SK-N-SH (cell line): ENCODE measurements at regions not wholly inside any gene's neighbourhood (a gene's known extent, or its start where the extent isn't known, plus 50 kb on each side); places are given as distances from the start of the nearest gene placed in this dataset.

Experiments
- CTCF ChIA-PET: fragments of 300-600, 350-600 bp; formaldehyde crosslinking; extraction: SDS; loops from one replicate; lab custom pipeline; 2021; lab: Yijun Ruan, JAX
- POLR2A ChIA-PET: fragments of 350-600 bp; sonication (Branson Sonifier 250); formaldehyde crosslinking; extraction: SDS; loops from one replicate; lab custom pipeline; 2020; ENCODE audit warnings: antibody characterized with exemption, inconsistent platforms; lab: Yijun Ruan, JAX
- DNase-seq: peaks from one replicate; pipeline ENCODE4 v3.0.0; 2012
- H2AFZ ChIP-seq: fragments of 200-600 bp; sonication (generic); 2 replicates; pipeline ENCODE4 v1.8.1; 2016; ENCODE audit warnings: antibody characterized with exemption, mild to moderate bottlenecking, low read depth
- H3F3A ChIP-seq: fragments of 200-600 bp; sonication (generic); replicated peaks from 2 replicates; pipeline ENCODE3; 2016; ENCODE audit warnings: antibody characterized with exemption, mild to moderate bottlenecking; ENCODE audit not compliant: insufficient read depth
- H3K27ac ChIP-seq, 2 experiments: fragments of 200-500 bp in 1 of 2; fragments of 200-600 bp in 1 of 2; sonication (Bioruptor generic) in 1 of 2; sonication (generic), shearing (Covaris generic) in 1 of 2; 2 replicates each; pipeline versions ENCODE4 v1.5.1 to v1.6.1; 2014 to 2016; ENCODE audit warnings: low read depth in 2 of 2, inconsistent platforms in 1 of 2, low read length in 1 of 2, mild to moderate bottlenecking in 1 of 2, mixed read lengths in 1 of 2
- H3K27me3 ChIP-seq: fragments of 200-600 bp; sonication (generic), shearing (Covaris generic); 2 replicates; pipeline ENCODE4 v1.6.1; 2016; ENCODE audit warnings: mixed run types; ENCODE audit not compliant: insufficient read depth
- H3K36me3 ChIP-seq, 2 experiments: fragments of 200-500 bp in 1 of 2; fragments of 200-600 bp in 1 of 2; sonication (Bioruptor generic) in 1 of 2; sonication (generic) in 1 of 2; replicated peaks in 1 of 2; 2 replicates each; pipeline versions ENCODE3 to v1.5.1; 2014 to 2016; ENCODE audit warnings: low read length in 1 of 2, mild to moderate bottlenecking in 1 of 2; ENCODE audit not compliant: insufficient read depth in 2 of 2, control insufficient read depth in 1 of 2
- H3K4me1 ChIP-seq, 2 experiments: fragments of 200-500 bp in 1 of 2; fragments of 200-600 bp in 1 of 2; sonication (Bioruptor generic) in 1 of 2; sonication (generic), shearing (Covaris generic) in 1 of 2; 2 replicates each; pipeline versions ENCODE4 v1.5.1 to v1.6.1; 2014 to 2016; ENCODE audit warnings: low read depth in 1 of 2, low read length in 1 of 2, mixed run types in 1 of 2; ENCODE audit not compliant: insufficient read depth in 2 of 2, control insufficient read depth in 1 of 2
- H3K4me2 ChIP-seq: fragments of 200-600 bp; sonication (generic), shearing (Covaris generic); 2 replicates; pipeline ENCODE4 v1.6.1; 2017; ENCODE audit warnings: mixed run types
- H3K4me3 ChIP-seq, 2 experiments: fragments of 200-500 bp in 1 of 2; fragments of 200-600 bp in 1 of 2; sonication (Bioruptor generic) in 1 of 2; sonication (generic), shearing (Covaris generic) in 1 of 2; 2 replicates each; pipeline versions ENCODE4 v1.5.1 to v1.8.1; 2014 to 2016; ENCODE audit warnings: low read depth in 2 of 2, inconsistent platforms in 1 of 2, low read length in 1 of 2, mild to moderate bottlenecking in 1 of 2, mixed read lengths in 1 of 2, moderate library complexity in 1 of 2
- H3K79me2 ChIP-seq: fragments of 200-600 bp; sonication (generic); 2 replicates; pipeline ENCODE4 v1.8.1; 2017; ENCODE audit warnings: mild to moderate bottlenecking; ENCODE audit not compliant: insufficient read depth
- H3K9ac ChIP-seq: fragments of 200-600 bp; sonication (generic); 2 replicates; pipeline ENCODE4 v1.6.1; 2017; ENCODE audit warnings: mixed run types
- H3K9me2 ChIP-seq: fragments of 200-600 bp; sonication (generic); 2 replicates; pipeline ENCODE4 v1.6.1; 2017; ENCODE audit warnings: mixed run types
- H3K9me3 ChIP-seq: fragments of 200-600 bp; sonication (generic); 2 replicates; pipeline ENCODE4 v1.6.1; 2017; ENCODE audit warnings: mixed run types, mild to moderate bottlenecking, moderate library complexity
- H4K20me1 ChIP-seq: fragments of 200-600 bp; sonication (generic); 2 replicates; pipeline ENCODE4 v1.6.1; 2017; ENCODE audit warnings: mild to moderate bottlenecking, mixed run types; ENCODE audit not compliant: insufficient read depth
- CHD2 ChIP-seq: fragments of 150-350 bp; IDR thresholded peaks from 2 replicates; pipeline ENCODE4 v1.6.1; 2018; ENCODE audit warnings: low read length; ENCODE audit not compliant: partially characterized antibody
- ELF1 ChIP-seq: IDR thresholded peaks from 2 replicates; pipeline ENCODE4 v1.4.0; 2012
- EZH2phosphoT487 ChIP-seq: fragments of 200-600 bp; sonication (generic); IDR thresholded peaks from 2 replicates; pipeline ENCODE4 v1.6.1; 2017; ENCODE audit warnings: low read depth, mixed run types, mild to moderate bottlenecking, antibody characterized with exemption, moderate library complexity, borderline replicate concordance
- FOXM1 ChIP-seq: IDR thresholded peaks from 2 replicates; pipeline ENCODE4 v1.4.0; 2012; ENCODE audit warnings: low read depth, mild to moderate bottlenecking
- GATA2 ChIP-seq: sonication (generic); formaldehyde crosslinking; IDR thresholded peaks from 2 replicates; pipeline ENCODE4 v1.5.0; 2020; ENCODE audit warnings: mild to moderate bottlenecking, missing genetic modification reagents
- MEF2A ChIP-seq: IDR thresholded peaks from 2 replicates; pipeline ENCODE4 v1.4.0; 2012; ENCODE audit warnings: low read depth, borderline replicate concordance
- NRF1 ChIP-seq: IDR thresholded peaks from 2 replicates; pipeline ENCODE4 v1.6.1; 2012; ENCODE audit warnings: low read depth, mild to moderate bottlenecking, low read length
- RAD21 ChIP-seq: IDR thresholded peaks from 2 replicates; pipeline ENCODE4 v1.6.1; 2012; ENCODE audit warnings: mild to moderate bottlenecking, low read length
- RXRA ChIP-seq: IDR thresholded peaks from 2 replicates; pipeline ENCODE4 v1.4.0; 2012; ENCODE audit warnings: low read depth, mild to moderate bottlenecking, borderline replicate concordance
- SMC3 ChIP-seq: IDR thresholded peaks from 2 replicates; pipeline ENCODE4 v1.6.1; 2012; ENCODE audit warnings: low read depth, low read length, improper control_type of control experiment
- TAF1 ChIP-seq: IDR thresholded peaks from 2 replicates; pipeline ENCODE4 v1.6.1; 2012; ENCODE audit warnings: low read depth, mild to moderate bottlenecking, low read length, moderate library complexity, borderline replicate concordance
- TEAD4 ChIP-seq: IDR thresholded peaks from 2 replicates; pipeline ENCODE4 v1.4.0; 2012; ENCODE audit warnings: mild to moderate bottlenecking, borderline replicate concordance; ENCODE audit not compliant: insufficient read depth
- ZBTB33 ChIP-seq: IDR thresholded peaks from 2 replicates; pipeline ENCODE4 v1.4.0; 2012; ENCODE audit warnings: low read depth, borderline replicate concordance
- WGBS: methylation state at CpG from one replicate; pipeline ENCODE4 v1.1.6; 2017; ENCODE audit warnings: low lambda C conversion rate; 5-methylcytosine and 5-hydroxymethylcytosine counted together

GRCh38 chr17:79400989-79401703 is 209.7 kb downstream of the RBFOX3 start (continued):
- TF ChIP-seq NRF1 (peak; percentile 69), CHD2 (no peak), SMC3 (peak; percentile 69), TEAD4 (no peak), RAD21 (peak; percentile 67), GATA2 (CRISPR knock-in tag) (peak; percentile 47; the same call in 1 of the 2 replicates), TAF1 (no peak), ELF1 (no peak), ZBTB33 (no peak)

- Histone ChIP-seq H3K4me1 (peaks cover 0 to 8% of the 10 kb centered on the region in 2 experiments; a peak in 1 of 4 replicates), H3K9ac (no peak overlapping the region), H3K9me3 (no peaks in the 10 kb centered on the region), H3K36me3 (no peaks in the 10 kb centered on the region), H3F3A (no peaks in the 10 kb centered on the region), H3K27me3 (peaks cover 50% of the 10 kb centered on the region), H3K9me2 (no peaks in the 10 kb centered on the region), H3K4me3 (no peak overlapping the region), H3K27ac (no peak overlapping the region), H2AFZ (no peak overlapping the region), H3K4me2 (no peak overlapping the region), H3K79me2 (no peaks in the 10 kb centered on the region), H4K20me1 (no peaks in the 10 kb centered on the region)
- CTCF ChIA-PET: interaction anchor here (1.1 to 23.4 kb wide), 12 partner anchors 11 to 313 kb away, joined by 3 to 1340 read pairs (median 18); no protein-coding TSS in a partner anchor
- no peak for TF ChIP-seq ZBTB33
- no peak for TF ChIP-seq EZH2phosphoT487
- no peak for TF ChIP-seq TEAD4
- TF ChIP-seq RXRA: no peak
- no peak for TF ChIP-seq ELF1
- no peak for TF ChIP-seq FOXM1
- no peak for TF ChIP-seq MEF2A
- POLR2A ChIA-PET: no interaction called here
- WGBS: 19% methylated on average over 15 of the region's 15 CpGs
- DNase-seq: peak; percentile 67
These were observed 211.2 kb downstream of the RBFOX3 start for GRCh38 chr17:79399610-79400144.
